ENCODE measurements at regions not wholly inside any gene's neighbourhood (a gene's known extent, or its start where the extent isn't known, plus 50 kb on each side); places are given as distances from the start of the nearest gene placed in this dataset.

GRCh38 chr2:223415071-223415470 lies 187.1 kb downstream of the SCG2 start:
- TF ChIP-seq, protein P1, sequence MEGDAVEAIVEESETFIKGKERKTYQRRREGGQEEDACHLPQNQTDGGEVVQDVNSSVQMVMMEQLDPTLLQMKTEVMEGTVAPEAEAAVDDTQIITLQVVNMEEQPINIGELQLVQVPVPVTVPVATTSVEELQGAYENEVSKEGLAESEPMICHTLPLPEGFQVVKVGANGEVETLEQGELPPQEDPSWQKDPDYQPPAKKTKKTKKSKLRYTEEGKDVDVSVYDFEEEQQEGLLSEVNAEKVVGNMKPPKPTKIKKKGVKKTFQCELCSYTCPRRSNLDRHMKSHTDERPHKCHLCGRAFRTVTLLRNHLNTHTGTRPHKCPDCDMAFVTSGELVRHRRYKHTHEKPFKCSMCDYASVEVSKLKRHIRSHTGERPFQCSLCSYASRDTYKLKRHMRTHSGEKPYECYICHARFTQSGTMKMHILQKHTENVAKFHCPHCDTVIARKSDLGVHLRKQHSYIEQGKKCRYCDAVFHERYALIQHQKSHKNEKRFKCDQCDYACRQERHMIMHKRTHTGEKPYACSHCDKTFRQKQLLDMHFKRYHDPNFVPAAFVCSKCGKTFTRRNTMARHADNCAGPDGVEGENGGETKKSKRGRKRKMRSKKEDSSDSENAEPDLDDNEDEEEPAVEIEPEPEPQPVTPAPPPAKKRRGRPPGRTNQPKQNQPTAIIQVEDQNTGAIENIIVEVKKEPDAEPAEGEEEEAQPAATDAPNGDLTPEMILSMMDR (IDR thresholded peaks at IDR 0.05) = no peak
- no peak for TF ChIP-seq EZH2phosphoT487 (IDR thresholded peaks at IDR 0.05)

Measured in neural progenitor cell (in vitro differentiated cells).